ENCODE measurements at regions not wholly inside any gene's neighbourhood (a gene's known extent, or its start where the extent isn't known, plus 50 kb on each side); places are given as distances from the start of the nearest gene placed in this dataset.

- TF ChIP-seq POLR2A (IDR thresholded peaks at IDR 0.05), result no peak
- TF ChIP-seq, protein P1, sequence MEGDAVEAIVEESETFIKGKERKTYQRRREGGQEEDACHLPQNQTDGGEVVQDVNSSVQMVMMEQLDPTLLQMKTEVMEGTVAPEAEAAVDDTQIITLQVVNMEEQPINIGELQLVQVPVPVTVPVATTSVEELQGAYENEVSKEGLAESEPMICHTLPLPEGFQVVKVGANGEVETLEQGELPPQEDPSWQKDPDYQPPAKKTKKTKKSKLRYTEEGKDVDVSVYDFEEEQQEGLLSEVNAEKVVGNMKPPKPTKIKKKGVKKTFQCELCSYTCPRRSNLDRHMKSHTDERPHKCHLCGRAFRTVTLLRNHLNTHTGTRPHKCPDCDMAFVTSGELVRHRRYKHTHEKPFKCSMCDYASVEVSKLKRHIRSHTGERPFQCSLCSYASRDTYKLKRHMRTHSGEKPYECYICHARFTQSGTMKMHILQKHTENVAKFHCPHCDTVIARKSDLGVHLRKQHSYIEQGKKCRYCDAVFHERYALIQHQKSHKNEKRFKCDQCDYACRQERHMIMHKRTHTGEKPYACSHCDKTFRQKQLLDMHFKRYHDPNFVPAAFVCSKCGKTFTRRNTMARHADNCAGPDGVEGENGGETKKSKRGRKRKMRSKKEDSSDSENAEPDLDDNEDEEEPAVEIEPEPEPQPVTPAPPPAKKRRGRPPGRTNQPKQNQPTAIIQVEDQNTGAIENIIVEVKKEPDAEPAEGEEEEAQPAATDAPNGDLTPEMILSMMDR (IDR thresholded peaks at IDR 0.05), result no peak
Measured at GRCh38 chr4:38359113-38359512, 304.9 kb upstream of the KLF3 start.
